LNCaP clone FGC (cell line): ENCODE measurements at regions not wholly inside any gene's neighbourhood (a gene's known extent, or its start where the extent isn't known, plus 50 kb on each side); places are given as distances from the start of the nearest gene placed in this dataset.

ENCODE experiments used
- DNase-seq: peaks from one replicate; pipeline ENCODE4 v3.0.0-alpha.2; 2011; ENCODE audit warnings: low read depth
- H3K4me3 ChIP-seq: 2 replicates; pipeline ENCODE4 v1.5.1; 2011; ENCODE audit warnings: mild to moderate bottlenecking, low read depth, low read length, control low read depth
- TF ChIP-seq, protein P1 (sequence below): IDR thresholded peaks from 2 replicates; pipeline ENCODE4 v1.5.1; 2012; ENCODE audit warnings: mild to moderate bottlenecking; ENCODE audit not compliant: control insufficient read depth, insufficient read depth; ENCODE audit errors: extremely low read depth

DNA sequence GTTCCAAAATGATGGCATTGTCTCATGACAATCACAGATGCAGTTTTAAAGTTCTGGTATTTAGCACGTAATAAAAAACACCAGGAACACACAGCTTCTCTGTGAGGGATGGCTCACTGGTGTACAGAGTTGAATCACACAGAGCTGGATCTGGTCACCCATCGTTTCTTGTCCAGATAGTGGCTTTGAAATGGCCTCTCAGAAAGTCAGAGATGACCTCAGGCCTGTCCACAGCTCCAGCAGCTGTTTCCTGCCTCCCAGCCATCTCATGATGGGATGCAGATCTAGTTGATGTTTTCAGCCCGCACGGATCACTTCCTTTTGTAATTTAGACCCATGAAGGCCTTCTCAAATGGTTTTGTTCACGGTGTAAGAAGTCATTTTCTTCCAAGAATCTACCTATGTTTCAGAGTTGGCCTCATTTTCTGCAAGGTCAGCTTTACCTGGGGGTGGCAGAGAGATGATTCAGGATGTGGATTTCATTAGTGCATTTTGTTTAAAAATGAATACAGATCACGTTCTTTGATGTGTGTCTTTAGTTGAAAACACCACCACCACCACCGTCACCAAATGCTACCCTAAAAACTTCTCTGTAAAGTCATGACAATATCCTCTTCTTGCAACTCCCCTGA, 166.2 kb downstream of the SNX10 start:
- no peak for DNase-seq
- H3K4me3 ChIP-seq, result no peak overlapping the region
- TF ChIP-seq, protein P1, sequence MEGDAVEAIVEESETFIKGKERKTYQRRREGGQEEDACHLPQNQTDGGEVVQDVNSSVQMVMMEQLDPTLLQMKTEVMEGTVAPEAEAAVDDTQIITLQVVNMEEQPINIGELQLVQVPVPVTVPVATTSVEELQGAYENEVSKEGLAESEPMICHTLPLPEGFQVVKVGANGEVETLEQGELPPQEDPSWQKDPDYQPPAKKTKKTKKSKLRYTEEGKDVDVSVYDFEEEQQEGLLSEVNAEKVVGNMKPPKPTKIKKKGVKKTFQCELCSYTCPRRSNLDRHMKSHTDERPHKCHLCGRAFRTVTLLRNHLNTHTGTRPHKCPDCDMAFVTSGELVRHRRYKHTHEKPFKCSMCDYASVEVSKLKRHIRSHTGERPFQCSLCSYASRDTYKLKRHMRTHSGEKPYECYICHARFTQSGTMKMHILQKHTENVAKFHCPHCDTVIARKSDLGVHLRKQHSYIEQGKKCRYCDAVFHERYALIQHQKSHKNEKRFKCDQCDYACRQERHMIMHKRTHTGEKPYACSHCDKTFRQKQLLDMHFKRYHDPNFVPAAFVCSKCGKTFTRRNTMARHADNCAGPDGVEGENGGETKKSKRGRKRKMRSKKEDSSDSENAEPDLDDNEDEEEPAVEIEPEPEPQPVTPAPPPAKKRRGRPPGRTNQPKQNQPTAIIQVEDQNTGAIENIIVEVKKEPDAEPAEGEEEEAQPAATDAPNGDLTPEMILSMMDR, result no peak

DNA sequence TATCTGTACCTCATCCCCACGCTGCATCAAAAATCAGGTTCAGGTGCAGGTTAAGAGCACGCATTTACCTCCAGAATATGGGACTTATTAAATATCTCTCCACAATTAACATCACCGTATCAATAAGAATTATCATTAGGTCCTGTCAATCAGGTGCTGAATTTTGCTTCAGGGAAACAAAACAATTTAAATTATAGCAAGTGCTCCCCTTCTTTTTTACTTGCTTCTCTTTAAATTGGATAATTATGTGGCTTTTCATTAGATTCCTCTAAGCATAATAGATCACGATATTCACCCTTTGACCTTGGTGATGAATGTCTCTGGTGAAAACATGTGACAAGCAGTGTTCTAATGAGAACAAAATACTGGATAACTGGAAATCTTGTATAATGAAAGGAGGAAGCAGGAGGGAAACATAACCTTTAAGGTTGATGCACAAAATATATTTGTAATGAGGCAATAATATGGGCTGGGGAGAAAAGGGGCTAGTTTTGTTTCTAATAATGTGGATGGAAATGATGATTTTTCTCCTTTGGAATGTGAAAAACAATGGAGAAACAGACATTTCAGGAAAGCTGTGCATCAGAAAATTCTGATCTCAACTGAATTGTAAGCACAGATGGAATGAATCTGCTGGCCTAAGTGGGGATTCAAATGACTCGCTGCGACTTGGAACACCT, 166.9 kb downstream of the SNX10 start:
- TF ChIP-seq, protein P1, result no peak
- no peak overlapping the region for H3K4me3 ChIP-seq
- DNase-seq, result no peak

DNA sequence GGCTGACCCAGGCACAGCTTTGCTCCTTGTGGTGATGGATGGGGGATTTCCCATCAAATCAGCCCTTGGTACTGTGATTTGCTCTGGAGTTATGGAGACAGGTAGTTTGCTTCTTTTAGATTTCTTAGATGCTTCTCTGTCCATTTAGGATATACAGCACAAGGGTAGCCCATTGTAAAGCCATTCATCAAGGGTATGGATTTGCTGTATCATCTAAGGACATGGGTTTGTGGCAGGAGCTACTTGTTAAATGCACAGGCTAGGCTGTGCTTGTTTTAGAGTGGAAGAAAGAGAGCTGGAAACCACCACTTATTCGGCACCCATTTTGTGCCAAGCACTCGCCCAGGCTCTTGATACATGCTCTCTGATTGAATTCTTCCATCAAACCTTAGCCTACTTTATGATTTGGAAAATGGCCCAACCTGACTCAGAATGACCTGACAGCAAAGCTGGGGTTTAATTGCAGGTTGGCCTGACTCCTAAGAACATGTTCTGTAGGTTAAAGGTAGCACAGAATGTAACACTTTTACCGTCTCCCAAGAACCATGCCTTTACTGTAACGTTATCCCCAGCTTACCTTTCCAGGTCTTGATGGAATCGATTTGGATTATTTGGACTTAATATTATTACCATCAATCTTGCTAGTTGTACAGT, 168.0 kb downstream of the SNX10 start:
- DNase-seq, result no peak
- no peak overlapping the region for H3K4me3 ChIP-seq
- TF ChIP-seq, protein P1, result no peak

DNA sequence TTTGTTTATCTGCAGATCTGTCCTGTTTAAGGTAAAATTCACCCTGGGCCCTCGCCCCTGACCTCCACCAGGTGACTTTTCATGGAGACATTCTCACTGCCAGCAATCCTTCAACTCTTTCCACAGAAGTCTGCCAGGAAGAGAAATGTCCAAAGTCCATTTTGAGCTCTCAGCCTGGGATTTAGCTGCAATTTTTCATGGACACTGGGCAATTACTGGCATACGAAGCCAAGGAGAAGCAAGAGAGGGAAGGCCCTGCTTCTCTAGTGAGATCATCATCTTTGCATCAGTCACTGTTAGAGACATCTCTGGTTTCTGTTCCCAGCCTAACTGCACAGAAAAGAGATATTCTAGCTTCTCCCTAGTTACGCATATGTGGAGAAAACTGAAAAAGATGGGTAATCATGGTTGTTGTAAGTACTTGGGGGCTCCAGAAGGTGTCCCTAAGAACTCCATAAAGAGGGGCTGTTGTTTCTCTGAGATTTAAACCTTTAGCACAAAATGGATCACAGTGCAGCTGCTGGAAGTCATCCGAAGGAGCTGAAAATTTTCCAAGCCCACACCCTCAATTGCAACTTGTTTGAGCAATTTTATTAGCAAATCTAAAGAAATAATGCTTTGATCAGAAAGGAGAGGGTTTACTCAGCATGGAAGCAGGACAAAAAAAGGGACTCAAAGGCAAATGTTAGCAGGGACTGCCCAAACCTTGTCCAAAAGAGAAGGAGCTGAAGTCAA, 168.9 kb downstream of the SNX10 start:
- TF ChIP-seq, protein P1, result no peak
- H3K4me3 ChIP-seq, result no peak overlapping the region
- no peak for DNase-seq

DNA sequence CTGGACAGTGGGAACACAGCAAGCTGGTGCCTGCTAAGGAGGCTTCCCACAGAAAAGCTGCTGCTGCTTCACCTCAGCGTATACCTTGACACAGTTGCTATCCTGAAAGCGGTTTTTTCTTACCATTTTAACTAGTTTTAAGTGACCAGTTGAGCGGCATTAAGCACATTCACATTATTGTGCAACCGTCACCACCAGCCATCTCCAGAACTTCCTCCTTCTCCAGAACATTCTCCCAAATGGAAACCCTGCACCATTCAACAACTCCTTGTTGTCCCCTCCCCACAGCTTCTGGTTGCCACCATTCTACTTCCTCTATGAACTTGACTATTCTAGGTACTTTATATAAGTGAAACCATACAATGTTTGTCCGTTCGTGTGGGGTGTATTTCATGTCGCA, 169.9 kb downstream of the SNX10 start:
- no peak overlapping the region for H3K4me3 ChIP-seq
- TF ChIP-seq, protein P1, result no peak
- DNase-seq, result no peak

DNA sequence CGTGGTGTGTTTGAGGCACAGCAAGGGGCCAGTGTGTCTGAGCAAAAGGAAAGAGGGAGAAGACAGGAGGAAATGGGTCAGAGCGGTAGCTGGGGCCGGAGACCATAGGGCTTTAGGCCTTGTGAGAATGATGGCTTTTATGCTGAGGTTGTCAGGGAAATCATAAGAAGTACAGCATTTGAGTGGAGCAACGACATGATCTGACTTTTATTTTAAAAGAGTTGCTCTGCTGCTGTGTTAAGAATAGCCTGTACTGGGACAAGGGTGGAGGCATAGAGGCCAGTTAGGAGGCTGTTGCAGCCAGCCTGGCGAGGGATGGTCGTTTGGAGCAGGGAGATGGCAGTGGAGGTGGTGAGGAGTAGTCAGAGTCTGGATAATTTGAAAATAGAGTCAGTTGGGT, 174.3 kb downstream of the SNX10 start:
- no peak overlapping the region for H3K4me3 ChIP-seq
- TF ChIP-seq, protein P1, result no peak
- DNase-seq, result no peak
